ENCODE measurements at regions not wholly inside any gene's neighbourhood (a gene's known extent, or its start where the extent isn't known, plus 50 kb on each side); places are given as distances from the start of the nearest gene placed in this dataset.

- no peak for TF ChIP-seq CTCF (IDR thresholded peaks at IDR 0.05; ENCODE audit: insufficient read depth, low read length, severe bottlenecking)
- DNase-seq (ENCODE audit: low read depth) = no peak
- Histone ChIP-seq H3K27me3 (ENCODE audit: control insufficient read depth, insufficient read depth, low read length) (no peaks in the 10 kb centered on the region), H3K4me3 (ENCODE audit: low read depth, low read length) (no peak overlapping the region), H3K36me3 (ENCODE audit: control insufficient read depth, insufficient read depth, low read length) (no peaks in the 10 kb centered on the region)
- FAIRE-seq = no peak
Measured at GRCh38 chr11:27604416-27604815, 95.8 kb downstream of the BDNF start.

GRCh38 chr11:27603376-27603990 is 96.8 kb downstream of the BDNF start:
- DNase-seq (ENCODE audit: low read depth) = no peak
- H3K4me3 ChIP-seq (ENCODE audit: low read depth, low read length) = no peak overlapping the region
- FAIRE-seq = no peak
- no peaks in the 10 kb centered on the region for H3K36me3 ChIP-seq (ENCODE audit: control insufficient read depth, insufficient read depth, low read length)
- no peak for TF ChIP-seq CTCF (IDR thresholded peaks at IDR 0.05; ENCODE audit: insufficient read depth, low read length, severe bottlenecking)
- no peaks in the 10 kb centered on the region for H3K27me3 ChIP-seq (ENCODE audit: control insufficient read depth, insufficient read depth, low read length)

- Histone ChIP-seq H3K36me3 (ENCODE audit: control insufficient read depth, insufficient read depth, low read length) (no peaks in the 10 kb centered on the region), H3K27me3 (ENCODE audit: control insufficient read depth, insufficient read depth, low read length) (no peaks in the 10 kb centered on the region), H3K4me3 (ENCODE audit: low read depth, low read length) (no peak overlapping the region)
- no peak for DNase-seq (ENCODE audit: low read depth)
- no peak for TF ChIP-seq CTCF (IDR thresholded peaks at IDR 0.05; ENCODE audit: insufficient read depth, low read length, severe bottlenecking)
- FAIRE-seq = no peak
Measured at GRCh38 chr11:27600656-27601055, 94.1 kb upstream of the LIN7C start.

- peak; percentile 64 for FAIRE-seq
Measured at GRCh38 chr11:27599217-27599616, 92.6 kb upstream of the LIN7C start.

GRCh38 chr11:27596802-27597201 is 90.2 kb upstream of the LIN7C start:
- FAIRE-seq (no peak), DNase-seq (ENCODE audit: low read depth) (no peak)
- Histone ChIP-seq H3K4me3 (ENCODE audit: low read depth, low read length) (no peak overlapping the region), H3K27me3 (ENCODE audit: control insufficient read depth, insufficient read depth, low read length) (no peaks in the 10 kb centered on the region), H3K36me3 (ENCODE audit: control insufficient read depth, insufficient read depth, low read length) (no peaks in the 10 kb centered on the region)
- no peak for TF ChIP-seq CTCF (IDR thresholded peaks at IDR 0.05; ENCODE audit: insufficient read depth, low read length, severe bottlenecking)

More at GRCh38 chr11:27599217-27599616, 92.6 kb upstream of the LIN7C start:
- TF ChIP-seq CTCF (IDR thresholded peaks at IDR 0.05; ENCODE audit: insufficient read depth, low read length, severe bottlenecking) = no peak
- DNase-seq (ENCODE audit: low read depth) = no peak
- H3K27me3 ChIP-seq (ENCODE audit: control insufficient read depth, insufficient read depth, low read length) = no peaks in the 10 kb centered on the region
- no peak overlapping the region for H3K4me3 ChIP-seq (ENCODE audit: low read depth, low read length)
- H3K36me3 ChIP-seq (ENCODE audit: control insufficient read depth, insufficient read depth, low read length) = no peaks in the 10 kb centered on the region

GRCh38 chr11:27596388-27596787 is 89.8 kb upstream of the LIN7C start:
- no peak for DNase-seq (ENCODE audit: low read depth)
- H3K4me3 ChIP-seq (ENCODE audit: low read depth, low read length) = no peak overlapping the region
- TF ChIP-seq CTCF (IDR thresholded peaks at IDR 0.05; ENCODE audit: insufficient read depth, low read length, severe bottlenecking) = no peak
- FAIRE-seq = no peak
- no peaks in the 10 kb centered on the region for H3K27me3 ChIP-seq (ENCODE audit: control insufficient read depth, insufficient read depth, low read length)
- no peaks in the 10 kb centered on the region for H3K36me3 ChIP-seq (ENCODE audit: control insufficient read depth, insufficient read depth, low read length)
